ENCODE measurements at regions not wholly inside any gene's neighbourhood (a gene's known extent, or its start where the extent isn't known, plus 50 kb on each side); places are given as distances from the start of the nearest gene placed in this dataset.
"Not testable (repeated sequence)": the region's sequence is repeated elsewhere in the genome, so short reads cannot be mapped to it uniquely, and the experiment has no call there.

DNA sequence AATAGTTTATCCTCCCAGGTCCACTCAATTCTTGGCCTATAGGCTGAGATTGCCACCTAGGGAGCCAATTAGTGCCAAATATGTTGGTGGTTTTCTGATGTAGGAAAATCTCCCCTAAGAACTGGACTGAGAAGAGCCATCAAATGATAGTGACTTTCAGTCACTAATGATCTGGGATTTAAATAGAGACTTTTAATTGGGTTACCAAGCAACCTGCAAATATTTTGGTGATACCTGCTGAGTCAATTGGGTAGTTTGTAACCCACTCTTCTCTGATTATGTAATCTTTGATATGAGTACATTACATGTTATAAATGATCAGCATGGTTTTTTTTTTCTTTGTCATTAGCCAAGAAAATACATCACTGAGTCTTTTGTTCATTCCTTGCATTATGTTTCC, 600.8 kb downstream of the TTLL7 start:
- not testable (repeated sequence) for DNase-seq (ENCODE audit: extremely low read depth, low read depth)

DNA sequence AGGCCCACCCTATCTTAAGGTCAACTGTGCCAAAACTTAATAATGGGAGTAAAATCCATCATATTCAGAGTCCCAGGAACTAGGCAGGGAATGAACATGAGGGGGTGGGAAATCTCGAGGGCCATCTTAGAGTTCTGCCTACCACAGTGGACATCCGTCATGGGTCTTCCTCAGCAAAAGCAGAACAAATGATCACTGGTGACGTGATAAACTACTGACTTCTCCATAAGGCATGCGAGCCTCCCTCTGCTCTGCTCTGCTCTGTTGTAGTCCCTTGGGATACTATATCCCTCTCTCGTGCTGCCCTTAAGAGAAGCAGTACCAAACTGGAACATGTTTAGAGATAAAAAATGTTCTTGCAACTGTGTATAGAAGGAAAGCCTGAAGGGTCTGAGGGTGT, 603.8 kb downstream of the TTLL7 start:
- not testable (repeated sequence) for DNase-seq (ENCODE audit: extremely low read depth, low read depth)

DNA sequence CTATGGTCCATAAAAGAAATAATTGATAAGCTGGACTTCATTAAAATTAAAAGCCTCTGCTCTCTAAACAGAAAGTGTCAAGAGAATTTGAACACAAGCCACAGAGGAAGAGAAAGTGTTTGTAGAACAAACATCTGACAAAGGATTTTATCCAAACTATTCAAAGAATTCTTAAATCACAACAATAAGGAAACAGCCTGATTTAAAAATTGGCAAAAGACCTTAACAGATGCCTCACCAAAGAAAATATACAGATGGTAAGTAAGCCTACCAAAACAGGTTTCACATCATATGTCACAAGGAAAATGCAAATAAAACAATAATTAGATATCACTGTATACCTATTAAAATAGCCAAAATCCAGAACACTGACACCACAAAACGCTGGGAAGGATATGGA, 612.0 kb downstream of the TTLL7 start:
- not testable (repeated sequence) for DNase-seq (ENCODE audit: extremely low read depth, low read depth)

DNA sequence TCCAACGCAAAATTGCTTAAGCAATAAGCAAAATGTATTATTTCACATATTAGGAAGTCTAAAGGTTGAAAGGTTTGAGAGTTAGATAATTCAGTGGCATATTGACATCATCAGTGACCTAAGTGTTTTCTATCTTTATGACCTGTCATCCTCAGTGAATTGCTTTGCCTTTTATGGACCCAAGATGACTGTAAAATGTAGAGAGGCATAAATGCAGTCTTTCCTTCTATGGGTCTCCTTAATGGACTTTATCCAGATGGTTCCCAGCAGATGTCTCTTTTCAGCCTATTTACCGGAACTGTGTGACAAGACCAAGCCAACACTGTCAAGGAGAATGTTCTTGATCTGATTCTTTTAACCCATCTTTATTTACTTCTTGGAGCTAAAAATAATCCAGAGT, 615.8 kb downstream of the TTLL7 start:
- DNase-seq (ENCODE audit: extremely low read depth, low read depth), result not testable (repeated sequence)

DNA sequence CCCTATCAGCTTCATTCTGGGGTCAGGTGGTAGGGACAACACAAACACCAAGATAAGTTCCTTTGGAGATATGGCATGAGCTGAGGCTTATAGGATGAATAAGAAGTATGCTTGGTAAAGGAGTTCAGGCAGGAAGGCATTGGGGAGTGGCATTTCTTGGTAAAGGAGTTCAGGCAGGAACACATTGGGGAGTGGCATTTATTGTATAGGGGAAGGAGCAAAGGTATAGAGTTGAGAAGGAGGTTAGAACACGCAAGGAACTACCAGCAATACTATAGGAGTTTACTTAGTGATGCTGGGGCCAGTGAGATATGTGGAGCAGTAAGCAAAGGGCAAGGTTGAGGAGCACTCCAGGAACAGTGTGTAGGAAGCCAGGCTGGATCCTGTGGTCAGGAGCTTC, 625.9 kb downstream of the TTLL7 start:
- DNase-seq (ENCODE audit: extremely low read depth, low read depth), result not testable (repeated sequence)

DNA sequence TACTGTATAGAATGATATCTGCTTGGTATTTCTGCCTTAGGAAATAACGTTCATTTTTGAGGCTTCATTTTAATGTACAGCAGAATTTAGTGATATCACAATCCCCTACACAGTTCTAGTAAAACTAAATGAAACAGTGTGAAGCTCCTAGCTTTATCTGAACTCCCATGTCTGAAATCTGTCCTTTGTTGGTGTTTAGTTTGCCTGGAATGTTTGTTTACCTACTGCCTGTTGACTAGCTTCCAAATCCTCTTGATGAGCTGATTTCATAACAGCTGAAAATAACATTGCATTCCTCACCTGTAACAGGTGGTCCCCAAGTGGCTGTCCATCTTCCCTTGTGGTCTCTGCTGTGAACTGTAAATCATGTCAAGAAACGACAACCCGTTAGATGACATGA, 629.1 kb downstream of the TTLL7 start:
- DNase-seq (ENCODE audit: extremely low read depth, low read depth), result not testable (repeated sequence)

DNA sequence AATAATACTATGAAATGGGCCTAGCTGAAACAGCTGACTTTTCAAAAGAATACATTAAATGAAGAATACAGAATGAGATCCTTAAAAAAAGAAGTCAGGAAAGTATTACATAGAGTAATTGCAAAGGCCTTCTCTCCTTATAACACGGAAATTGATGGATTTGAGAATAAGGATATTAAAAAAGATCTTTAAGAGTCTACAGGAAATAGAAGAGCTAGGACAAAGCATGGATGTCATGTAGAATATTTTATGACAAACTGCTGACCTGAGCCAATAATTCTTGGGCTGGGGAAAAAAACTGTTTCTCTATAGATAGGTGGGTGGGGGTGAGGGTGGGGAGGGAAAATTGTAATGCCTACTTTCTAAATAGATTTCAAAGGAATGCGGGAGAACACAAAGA, 633.6 kb downstream of the TTLL7 start:
- not testable (repeated sequence) for DNase-seq (ENCODE audit: extremely low read depth, low read depth)

DNA sequence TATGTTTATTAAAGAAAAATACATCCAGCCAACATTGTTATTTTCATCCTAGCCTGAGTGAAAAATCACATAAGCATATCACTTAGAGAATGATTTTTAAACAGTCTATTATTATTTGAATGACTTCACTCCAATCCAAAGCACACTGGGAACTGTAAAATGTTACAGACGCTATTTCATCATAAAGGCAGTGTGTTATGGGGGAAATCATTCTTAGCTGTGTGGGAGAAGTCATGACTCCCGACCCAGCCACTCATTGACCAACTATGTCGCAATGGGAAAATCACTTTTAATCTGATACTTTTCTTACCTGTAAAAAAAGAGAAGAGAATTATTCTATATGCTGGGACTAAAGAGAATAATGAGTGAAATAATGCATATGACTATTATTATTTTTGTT, 653.6 kb downstream of the TTLL7 start:
- DNase-seq (ENCODE audit: extremely low read depth, low read depth), result not testable (repeated sequence)

DNA sequence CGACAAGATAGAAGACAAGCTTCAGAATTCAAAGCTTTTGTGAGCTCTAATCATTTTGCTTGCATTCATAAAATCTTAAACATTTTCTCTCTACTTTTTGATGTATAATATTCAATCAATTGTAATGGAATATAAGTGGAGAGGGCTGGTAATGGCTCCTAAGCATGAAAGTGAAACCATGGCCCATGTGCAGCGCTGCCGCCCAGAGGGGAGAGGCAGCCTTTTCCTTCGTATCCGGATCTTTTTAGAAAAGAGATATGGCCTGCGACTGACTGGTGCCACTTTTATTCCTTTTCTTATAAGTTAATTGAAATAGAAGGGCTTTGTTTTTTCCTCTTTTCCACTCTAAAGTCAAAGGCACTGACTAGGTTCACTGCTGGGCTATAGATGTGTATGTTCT, 655.2 kb downstream of the TTLL7 start:
- DNase-seq (ENCODE audit: extremely low read depth, low read depth), result not testable (repeated sequence)

DNA sequence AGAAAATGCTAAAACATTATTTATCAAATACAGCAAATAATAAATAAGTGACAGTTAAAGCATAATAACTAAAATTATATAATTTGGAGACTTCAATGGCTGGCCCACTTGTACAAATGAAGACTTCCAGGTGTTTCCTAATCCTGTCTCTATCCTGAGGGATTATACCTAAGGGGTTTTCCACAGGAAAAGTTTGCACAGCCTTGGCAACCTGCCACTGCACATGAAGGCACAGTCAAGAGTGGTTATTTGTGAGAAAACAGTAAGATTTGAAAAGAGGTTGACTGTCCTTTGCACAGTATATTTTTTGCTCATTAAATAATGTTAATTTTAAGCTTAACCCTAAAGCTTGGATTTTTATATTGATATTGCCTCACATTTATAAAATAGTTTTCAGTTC, 655.9 kb downstream of the TTLL7 start:
- DNase-seq (ENCODE audit: extremely low read depth, low read depth), result not testable (repeated sequence)

DNA sequence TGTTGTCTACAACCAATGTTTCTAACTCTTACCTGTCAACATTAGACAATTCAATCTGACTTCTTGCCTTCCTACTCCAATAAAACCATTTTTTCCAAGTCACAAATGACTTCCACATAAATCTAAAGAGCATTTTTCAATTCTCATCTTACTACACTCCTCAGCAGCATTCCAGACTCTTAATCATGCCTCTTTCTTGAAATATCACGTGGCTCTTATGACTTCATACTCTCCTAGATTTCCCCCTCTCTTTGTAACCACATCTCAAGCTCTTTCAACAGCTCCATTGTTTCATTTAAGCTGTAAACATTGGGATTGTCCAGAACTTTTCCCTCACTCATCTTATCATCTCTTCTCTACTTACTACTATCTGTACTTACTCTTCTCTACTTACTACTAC, 666.6 kb downstream of the TTLL7 start:
- not testable (repeated sequence) for DNase-seq (ENCODE audit: extremely low read depth, low read depth)

DNA sequence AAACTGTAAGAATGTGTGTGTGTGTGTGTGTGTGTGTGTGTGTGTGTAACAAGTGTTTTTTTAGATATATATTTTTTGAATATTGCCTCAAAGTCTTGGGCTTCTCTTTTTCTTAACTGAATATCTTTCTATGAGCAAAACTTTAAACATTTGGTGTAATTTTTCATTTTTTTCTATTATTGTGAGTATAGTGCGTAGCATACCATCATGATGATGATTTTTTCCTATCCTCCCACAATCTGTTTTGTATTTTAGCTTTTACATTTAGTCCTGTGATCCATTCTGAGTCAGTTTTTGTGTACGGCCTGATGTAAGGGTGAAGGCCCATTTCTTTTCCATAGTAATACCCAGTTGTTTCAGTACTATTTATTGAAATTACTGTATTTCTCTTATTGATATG, 680.6 kb downstream of the TTLL7 start:
- DNase-seq (ENCODE audit: extremely low read depth, low read depth), result no peak
- TF ChIP-seq, protein P1, sequence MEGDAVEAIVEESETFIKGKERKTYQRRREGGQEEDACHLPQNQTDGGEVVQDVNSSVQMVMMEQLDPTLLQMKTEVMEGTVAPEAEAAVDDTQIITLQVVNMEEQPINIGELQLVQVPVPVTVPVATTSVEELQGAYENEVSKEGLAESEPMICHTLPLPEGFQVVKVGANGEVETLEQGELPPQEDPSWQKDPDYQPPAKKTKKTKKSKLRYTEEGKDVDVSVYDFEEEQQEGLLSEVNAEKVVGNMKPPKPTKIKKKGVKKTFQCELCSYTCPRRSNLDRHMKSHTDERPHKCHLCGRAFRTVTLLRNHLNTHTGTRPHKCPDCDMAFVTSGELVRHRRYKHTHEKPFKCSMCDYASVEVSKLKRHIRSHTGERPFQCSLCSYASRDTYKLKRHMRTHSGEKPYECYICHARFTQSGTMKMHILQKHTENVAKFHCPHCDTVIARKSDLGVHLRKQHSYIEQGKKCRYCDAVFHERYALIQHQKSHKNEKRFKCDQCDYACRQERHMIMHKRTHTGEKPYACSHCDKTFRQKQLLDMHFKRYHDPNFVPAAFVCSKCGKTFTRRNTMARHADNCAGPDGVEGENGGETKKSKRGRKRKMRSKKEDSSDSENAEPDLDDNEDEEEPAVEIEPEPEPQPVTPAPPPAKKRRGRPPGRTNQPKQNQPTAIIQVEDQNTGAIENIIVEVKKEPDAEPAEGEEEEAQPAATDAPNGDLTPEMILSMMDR (IDR thresholded peaks at IDR 0.05; ENCODE audit: low read depth, low read length), result no peak

DNA sequence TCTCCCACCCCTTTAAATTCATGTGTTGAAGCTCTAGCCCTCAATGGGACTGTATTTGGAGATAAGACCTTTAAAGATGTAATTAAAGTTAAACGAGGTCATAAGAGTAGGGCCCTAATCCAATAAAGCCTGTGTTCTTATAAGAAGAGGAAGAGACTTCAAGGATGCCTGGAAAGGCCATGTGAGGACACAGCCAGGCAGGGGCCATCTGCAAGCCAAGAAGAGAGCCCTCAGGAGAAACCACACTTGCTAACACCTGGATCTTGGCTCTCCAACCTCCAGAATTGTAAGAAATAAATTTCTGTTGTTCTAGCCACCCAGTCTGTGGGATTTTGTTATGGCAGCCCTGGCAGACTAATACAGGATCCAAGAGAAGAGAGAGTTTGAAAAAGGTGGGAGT, 683.5 kb downstream of the TTLL7 start:
- not testable (repeated sequence) for DNase-seq (ENCODE audit: extremely low read depth, low read depth)

DNA sequence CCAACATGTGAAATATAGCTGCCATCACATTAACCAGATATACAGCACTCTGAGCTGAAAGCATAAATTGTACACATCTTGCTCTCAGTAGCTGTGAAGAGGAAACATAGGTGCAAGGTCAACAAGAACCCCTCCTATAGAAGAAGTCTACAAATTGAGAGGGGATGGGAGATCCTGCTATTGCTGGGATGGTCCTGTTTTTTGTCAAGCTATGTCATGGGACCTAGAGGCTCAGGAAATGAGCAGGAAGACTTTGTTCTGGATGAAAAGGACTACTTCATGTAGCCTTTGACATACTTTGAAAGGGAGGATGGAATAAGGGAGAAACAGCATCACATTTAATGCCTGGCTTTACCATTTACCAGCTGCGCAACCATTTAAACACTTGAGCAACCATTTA, 688.8 kb downstream of the TTLL7 start:
- not testable (repeated sequence) for DNase-seq (ENCODE audit: extremely low read depth, low read depth)

DNA sequence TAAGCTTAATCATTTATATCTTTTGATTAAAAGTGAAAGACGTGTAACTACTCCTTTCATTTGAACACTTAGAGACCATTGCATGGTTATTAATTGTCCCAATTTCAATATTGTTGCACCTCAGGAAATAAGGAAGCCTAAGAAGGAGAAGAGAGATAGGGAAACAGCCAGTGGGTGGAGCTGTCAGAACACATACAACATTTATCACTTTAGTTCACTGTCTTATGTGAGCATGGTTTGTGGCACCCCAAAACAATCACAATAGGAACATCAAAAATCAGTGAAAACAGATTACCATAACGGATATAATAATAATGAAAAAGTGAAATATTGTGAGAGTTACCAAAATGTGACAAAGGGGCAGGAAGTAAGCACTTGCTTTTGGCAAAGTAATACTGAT, 689.9 kb downstream of the TTLL7 start:
- DNase-seq (ENCODE audit: extremely low read depth, low read depth), result not testable (repeated sequence)

DNA sequence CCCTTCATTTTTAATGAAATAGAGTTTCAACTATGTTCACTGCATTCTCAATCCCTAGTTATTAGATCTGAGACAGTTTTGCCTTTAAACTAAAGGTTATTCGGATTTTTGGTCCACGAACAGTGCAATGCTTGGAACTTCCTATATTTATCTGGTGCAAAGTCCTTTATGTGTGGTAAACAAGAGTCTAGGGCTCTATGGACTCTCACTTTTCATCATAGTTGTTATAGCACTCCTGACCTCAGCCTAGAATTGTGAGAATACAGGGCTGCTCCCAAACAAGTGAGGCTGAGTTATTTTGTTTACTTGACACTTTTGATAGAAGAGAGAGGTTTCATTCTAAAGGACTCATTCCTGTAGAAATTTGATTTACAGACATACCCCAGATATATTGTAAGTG, 692.1 kb downstream of the TTLL7 start:
- DNase-seq (ENCODE audit: extremely low read depth, low read depth), result not testable (repeated sequence)

DNA sequence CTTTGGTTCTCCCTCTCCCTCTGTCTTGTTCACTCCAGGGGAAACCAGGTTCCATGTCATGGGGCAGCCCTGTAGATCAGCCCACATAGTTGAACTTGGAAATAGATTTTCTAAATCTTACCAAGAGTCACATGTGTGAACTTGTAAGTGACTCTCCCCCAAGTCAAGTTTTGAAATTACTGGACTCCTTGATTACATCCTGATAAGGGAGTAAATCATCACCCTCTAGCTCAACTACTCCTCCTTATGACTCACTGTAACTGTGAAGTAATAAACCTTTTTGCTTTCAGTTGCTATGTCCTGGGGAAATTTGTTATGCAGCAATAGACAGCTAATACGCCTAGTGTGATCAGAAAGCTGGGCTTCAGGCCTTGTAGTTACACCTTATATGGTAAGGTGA, 703.3 kb downstream of the TTLL7 start:
- DNase-seq (ENCODE audit: extremely low read depth, low read depth), result not testable (repeated sequence)

DNA sequence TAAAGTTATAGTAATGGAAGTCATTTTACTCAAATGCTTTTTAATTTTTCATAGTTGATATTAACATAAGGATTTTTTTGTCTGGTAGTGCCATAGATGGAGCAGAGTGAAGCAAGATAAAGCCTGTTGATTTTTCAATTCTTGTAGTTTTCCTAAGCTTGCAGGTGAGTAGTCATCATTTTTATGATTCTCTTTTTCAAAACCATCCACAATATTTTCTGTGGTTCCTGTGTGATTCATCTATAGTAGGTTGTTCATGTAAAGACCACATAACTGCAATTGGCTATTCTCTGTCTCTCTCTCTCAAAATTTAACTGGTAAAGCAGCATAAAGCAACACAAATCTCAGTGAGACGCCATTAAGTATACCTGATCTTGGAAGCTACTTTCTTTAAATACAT, 711.5 kb downstream of the TTLL7 start:
- not testable (repeated sequence) for DNase-seq (ENCODE audit: extremely low read depth, low read depth)

DNA sequence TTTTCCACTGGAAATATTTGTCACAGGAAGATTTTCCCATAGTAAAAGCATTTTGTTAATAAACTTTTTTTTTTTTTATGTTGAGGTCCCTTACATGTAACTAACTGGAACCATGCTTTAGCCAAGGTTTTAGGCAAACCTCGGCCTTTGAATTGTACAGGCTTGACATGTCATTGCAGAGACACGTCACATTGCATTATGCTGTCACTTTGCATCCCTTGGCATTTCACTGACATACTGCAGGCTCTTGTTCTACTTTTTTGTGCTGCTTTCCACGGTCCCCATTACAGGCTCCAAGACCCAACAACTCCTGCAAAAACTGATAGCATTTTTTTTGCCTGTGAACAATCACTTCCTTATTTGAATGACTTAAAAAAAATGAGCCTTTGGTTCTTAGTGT, 724.3 kb downstream of the TTLL7 start:
- not testable (repeated sequence) for DNase-seq (ENCODE audit: extremely low read depth, low read depth)

DNA sequence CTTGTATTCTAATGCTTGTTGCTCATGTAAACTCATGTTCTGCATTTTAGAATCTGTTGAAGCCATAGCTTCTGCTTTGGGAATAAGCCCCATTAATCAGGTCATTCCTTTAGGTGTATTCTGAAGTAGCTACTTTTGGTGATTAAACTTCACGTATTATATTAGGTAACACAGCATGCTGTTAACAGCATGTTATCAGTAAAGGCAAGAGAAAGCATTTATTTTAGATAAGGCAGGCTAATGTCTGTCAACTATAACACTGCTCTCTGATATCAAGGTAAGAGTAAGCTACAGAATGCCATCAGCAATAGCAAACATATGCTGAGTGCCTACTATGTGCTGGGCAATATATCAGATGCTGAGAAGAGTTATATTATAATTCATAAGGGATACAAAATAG, 726.4 kb downstream of the TTLL7 start:
- not testable (repeated sequence) for DNase-seq (ENCODE audit: extremely low read depth, low read depth)

DNA sequence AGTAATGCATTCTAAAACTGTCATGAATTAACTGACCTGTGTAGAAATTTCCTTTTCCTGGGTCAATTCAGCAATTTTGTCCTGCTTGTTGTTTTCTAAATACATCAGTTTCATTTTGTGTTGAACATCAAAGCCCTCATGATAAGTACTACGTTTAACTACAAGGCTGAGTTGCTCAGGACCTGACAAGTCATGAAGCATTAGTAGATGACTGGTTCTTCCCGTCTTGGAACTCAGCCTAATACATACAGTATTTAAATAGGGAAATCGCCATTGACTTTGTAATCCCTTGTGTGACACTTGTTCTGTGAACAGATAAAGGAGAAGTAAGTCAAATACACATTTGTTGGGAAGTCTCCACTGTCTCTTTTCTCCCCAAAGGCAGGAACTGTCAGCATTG, 727.1 kb downstream of the TTLL7 start:
- DNase-seq (ENCODE audit: extremely low read depth, low read depth), result not testable (repeated sequence)

DNA sequence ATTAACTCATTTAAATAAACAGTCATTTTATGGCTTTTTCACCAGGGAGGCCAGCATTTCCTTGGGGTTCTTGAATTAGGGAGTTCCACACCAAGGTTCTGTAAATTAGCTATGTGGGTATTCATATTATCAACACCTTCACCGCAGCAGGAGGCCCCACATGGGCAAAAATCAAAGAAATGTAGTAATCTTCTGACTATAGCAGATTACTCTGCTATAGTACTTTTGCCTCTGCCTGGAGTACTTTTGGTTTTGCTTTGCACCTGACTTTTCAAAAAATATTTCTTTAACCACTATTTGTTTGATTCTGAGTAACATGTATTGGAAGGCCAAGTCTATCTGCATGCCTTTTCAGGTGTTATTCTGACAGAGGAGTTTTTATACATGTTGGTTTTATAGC, 728.1 kb downstream of the TTLL7 start:
- DNase-seq (ENCODE audit: extremely low read depth, low read depth), result not testable (repeated sequence)

All from AG09319 (cell line).